Fibroblast of lung (primary cell): ENCODE measurements at regions not wholly inside any gene's neighbourhood (a gene's known extent, or its start where the extent isn't known, plus 50 kb on each side); places are given as distances from the start of the nearest gene placed in this dataset.

Source experiments
- DNase-seq, 2 donors: peaks; one replicate each; pipeline versions ENCODE4 v3.0.0 to v3.0.0-alpha.2; 2010; ENCODE audit warnings: low read depth in 2 of 2
- H2AFZ ChIP-seq: 2 replicates; pipeline ENCODE4 v1.5.1; 2012; ENCODE audit warnings: low read length, control low read depth, inconsistent platforms
- H3K27ac ChIP-seq: 2 replicates; pipeline ENCODE4 v1.5.1; 2011; ENCODE audit warnings: low read length, control low read depth; ENCODE audit not compliant: insufficient read depth
- H3K27me3 ChIP-seq: 2 replicates; pipeline ENCODE4 v1.5.1; 2011; ENCODE audit warnings: mild to moderate bottlenecking, low read length; ENCODE audit not compliant: control insufficient read depth, insufficient read depth
- H3K36me3 ChIP-seq: 2 replicates; pipeline ENCODE4 v1.5.1; 2011; ENCODE audit warnings: low read length; ENCODE audit not compliant: control insufficient read depth, insufficient read depth
- H3K4me1 ChIP-seq: 2 replicates; pipeline ENCODE4 v1.5.1; 2011; ENCODE audit warnings: low read length; ENCODE audit not compliant: control insufficient read depth, insufficient read depth; ENCODE audit errors: extremely low read depth
- H3K4me2 ChIP-seq: 2 replicates; pipeline ENCODE4 v1.5.1; 2011; ENCODE audit warnings: low read length, control low read depth; ENCODE audit not compliant: insufficient read depth; ENCODE audit errors: extremely low read depth
- H3K4me3 ChIP-seq, 4 experiments: fragments of 200-600 bp in 1 of 4; sonication (generic) in 1 of 4; replicated peaks in 1 of 4; 2 replicates each; pipeline ENCODE4 v1.5.1; 2011 to 2016; ENCODE audit warnings: low read length in 4 of 4, low read depth in 3 of 4, mild to moderate bottlenecking in 3 of 4, control low read depth in 2 of 4, inconsistent platforms in 1 of 4, mixed read lengths in 1 of 4; ENCODE audit not compliant: insufficient read depth in 1 of 4; ENCODE audit errors: control extremely low read depth in 1 of 4
- H3K79me2 ChIP-seq: 2 replicates; pipeline ENCODE4 v1.5.1; 2012; ENCODE audit warnings: mild to moderate bottlenecking, low read length, inconsistent platforms; ENCODE audit not compliant: control insufficient read depth, insufficient read depth
- H3K9ac ChIP-seq: 2 replicates; pipeline ENCODE4 v1.5.1; 2011; ENCODE audit warnings: mild to moderate bottlenecking, low read length, control low read depth; ENCODE audit not compliant: insufficient read depth
- H3K9me3 ChIP-seq: 2 replicates; pipeline ENCODE4 v1.5.1; 2012; ENCODE audit warnings: low read depth, low read length; ENCODE audit not compliant: control insufficient read depth, insufficient read depth
- H4K20me1 ChIP-seq: 2 replicates; pipeline ENCODE4 v1.5.1; 2011; ENCODE audit warnings: low read length; ENCODE audit not compliant: control insufficient read depth, insufficient read depth; ENCODE audit errors: extremely low read depth
- EZH2 ChIP-seq: IDR thresholded peaks from 2 replicates; pipeline ENCODE4 v1.5.1; 2012; ENCODE audit warnings: low read length, control low read depth, mild to moderate bottlenecking; ENCODE audit errors: missing control alignments
- TF ChIP-seq, protein P1 (sequence below), 2 donors: IDR thresholded peaks in 1 of 2; conservative IDR thresholded peaks in 1 of 2; 1 replicate in 1 of 2; 2 replicates in 1 of 2; pipeline ENCODE4 v1.5.1; 2011 to 2012; ENCODE audit warnings: low read length in 2 of 2, control low read depth in 1 of 2, inconsistent platforms in 1 of 2, low read depth in 1 of 2, mild to moderate bottlenecking in 1 of 2

DNA sequence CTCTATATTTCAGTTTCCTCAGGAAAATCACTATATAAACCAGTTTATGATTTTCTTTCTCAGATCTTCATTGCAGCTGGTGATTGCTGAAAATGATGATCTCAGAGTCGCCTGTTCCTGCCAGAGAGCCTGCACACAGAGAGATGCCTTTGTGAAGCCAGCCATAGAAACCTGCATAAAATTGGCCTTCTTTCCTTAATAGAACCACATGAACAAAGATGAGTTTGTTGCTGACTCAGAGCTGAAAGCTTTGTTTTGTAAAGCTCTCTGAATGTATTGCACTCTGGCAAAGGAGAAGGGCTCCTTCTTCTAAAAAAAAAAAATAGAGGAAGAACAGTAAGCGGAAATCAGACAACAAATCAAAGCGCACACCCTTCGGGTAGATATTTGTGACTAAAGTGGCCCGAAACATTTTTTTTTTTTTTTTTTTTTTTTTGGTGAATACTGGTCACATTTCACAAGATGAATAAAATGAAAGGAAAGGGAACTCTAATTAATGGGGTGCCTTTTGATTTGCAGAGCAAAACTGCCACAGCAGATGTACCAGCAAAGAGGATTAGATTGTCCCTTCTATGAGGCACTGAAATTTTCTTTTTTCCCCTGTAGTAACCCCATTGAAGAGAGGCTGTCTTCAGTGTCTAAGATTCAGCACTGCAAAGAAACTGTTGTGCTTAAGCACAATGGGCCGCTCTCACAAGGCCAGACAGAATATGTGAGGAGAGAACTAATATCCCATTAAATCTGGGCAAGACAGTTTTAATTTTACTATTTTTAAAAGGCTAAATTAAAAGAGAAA, 75.1 kb upstream of the PTPRZ1 start:
- TF ChIP-seq EZH2 = no peak
- TF ChIP-seq, protein P1, sequence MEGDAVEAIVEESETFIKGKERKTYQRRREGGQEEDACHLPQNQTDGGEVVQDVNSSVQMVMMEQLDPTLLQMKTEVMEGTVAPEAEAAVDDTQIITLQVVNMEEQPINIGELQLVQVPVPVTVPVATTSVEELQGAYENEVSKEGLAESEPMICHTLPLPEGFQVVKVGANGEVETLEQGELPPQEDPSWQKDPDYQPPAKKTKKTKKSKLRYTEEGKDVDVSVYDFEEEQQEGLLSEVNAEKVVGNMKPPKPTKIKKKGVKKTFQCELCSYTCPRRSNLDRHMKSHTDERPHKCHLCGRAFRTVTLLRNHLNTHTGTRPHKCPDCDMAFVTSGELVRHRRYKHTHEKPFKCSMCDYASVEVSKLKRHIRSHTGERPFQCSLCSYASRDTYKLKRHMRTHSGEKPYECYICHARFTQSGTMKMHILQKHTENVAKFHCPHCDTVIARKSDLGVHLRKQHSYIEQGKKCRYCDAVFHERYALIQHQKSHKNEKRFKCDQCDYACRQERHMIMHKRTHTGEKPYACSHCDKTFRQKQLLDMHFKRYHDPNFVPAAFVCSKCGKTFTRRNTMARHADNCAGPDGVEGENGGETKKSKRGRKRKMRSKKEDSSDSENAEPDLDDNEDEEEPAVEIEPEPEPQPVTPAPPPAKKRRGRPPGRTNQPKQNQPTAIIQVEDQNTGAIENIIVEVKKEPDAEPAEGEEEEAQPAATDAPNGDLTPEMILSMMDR (conservative IDR thresholded peaks at IDR 0.05 in 1 of 2, IDR thresholded peaks at IDR 0.05 in 1 of 2; ENCODE audit: low read depth in 1 of 2, low read length in 2 of 2) = no peak
- H3K79me2 ChIP-seq = no peaks in the 10 kb centered on the region
- no peak overlapping the region for H2AFZ ChIP-seq
- H3K27me3 ChIP-seq = no peaks in the 10 kb centered on the region
- no peaks in the 10 kb centered on the region for H3K4me1 ChIP-seq
- H3K4me3 ChIP-seq = no peak overlapping the region
- DNase-seq = peak in 1 of 2 donors; percentile 74
- H3K9me3 ChIP-seq = no peaks in the 10 kb centered on the region
- no peak overlapping the region for H3K27ac ChIP-seq
- H3K9ac ChIP-seq = no peak overlapping the region
- no peaks in the 10 kb centered on the region for H3K36me3 ChIP-seq
- no peaks in the 10 kb centered on the region for H4K20me1 ChIP-seq
- H3K4me2 ChIP-seq = no peak overlapping the region

DNA sequence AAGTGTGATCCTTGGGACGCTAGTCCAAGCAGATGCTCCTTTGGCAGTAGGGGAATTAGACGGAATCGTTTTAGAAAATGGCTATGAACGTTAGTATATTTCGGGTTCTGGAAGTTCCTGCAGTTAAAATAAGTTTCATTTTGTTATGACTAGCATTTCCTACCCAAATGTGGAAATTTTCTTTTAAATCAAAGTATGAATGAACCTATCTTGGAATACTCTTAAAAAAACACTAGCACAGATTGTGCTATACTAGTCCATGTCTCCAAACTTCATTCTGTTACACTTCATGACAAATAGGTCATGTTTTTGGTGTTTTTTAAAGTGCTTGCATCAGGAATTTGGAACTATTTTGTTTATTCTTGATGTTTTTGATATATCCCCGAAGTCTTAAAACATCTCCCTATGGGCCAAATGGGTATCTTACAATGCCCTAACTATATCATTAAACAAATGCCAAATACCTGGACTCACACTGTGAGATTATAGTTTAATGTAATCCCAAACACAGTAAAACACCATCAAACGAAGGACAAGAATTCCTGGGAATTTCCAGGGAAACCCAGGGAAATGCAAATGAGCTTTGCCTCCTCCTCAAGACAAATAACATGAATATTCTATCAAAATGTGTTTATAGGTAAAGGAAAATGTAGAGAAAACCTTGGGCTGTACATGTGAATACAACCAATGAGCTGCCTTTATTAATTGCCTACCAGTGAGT, 75.9 kb upstream of the PTPRZ1 start:
- H3K9ac ChIP-seq = no peak overlapping the region
- no peak overlapping the region for H3K27ac ChIP-seq
- no peak overlapping the region for H2AFZ ChIP-seq
- H3K79me2 ChIP-seq = no peaks in the 10 kb centered on the region
- no peak for TF ChIP-seq EZH2
- TF ChIP-seq, protein P1 (conservative IDR thresholded peaks at IDR 0.05 in 1 of 2, IDR thresholded peaks at IDR 0.05 in 1 of 2; ENCODE audit: low read depth in 1 of 2, low read length in 2 of 2) = no peak
- H3K36me3 ChIP-seq = no peaks in the 10 kb centered on the region
- H3K9me3 ChIP-seq = no peaks in the 10 kb centered on the region
- H4K20me1 ChIP-seq = no peaks in the 10 kb centered on the region
- DNase-seq = no peak
- H3K27me3 ChIP-seq = no peaks in the 10 kb centered on the region
- H3K4me3 ChIP-seq = no peak overlapping the region
- no peaks in the 10 kb centered on the region for H3K4me1 ChIP-seq
- no peak overlapping the region for H3K4me2 ChIP-seq

DNA sequence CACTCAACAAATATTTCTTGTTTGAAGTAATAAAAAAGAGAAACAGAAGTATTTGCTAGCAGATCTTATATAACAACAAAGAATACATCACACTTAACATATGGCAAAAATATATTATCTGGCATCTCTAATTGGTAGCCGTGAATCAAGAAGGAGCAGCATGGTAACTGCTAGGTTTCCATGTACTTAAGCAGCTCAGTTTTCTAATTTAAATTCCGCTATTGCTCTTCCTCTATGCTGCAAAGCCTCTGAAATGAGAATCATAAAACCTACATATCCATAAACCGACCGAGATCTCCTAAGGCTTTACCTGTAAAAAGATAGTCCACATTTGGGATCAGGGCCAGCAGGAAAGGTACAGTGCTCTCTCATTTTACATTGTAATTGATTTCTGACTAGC, 76.6 kb upstream of the PTPRZ1 start:
- no peaks in the 10 kb centered on the region for H3K9me3 ChIP-seq
- no peak for DNase-seq
- no peak overlapping the region for H2AFZ ChIP-seq
- no peak overlapping the region for H3K4me3 ChIP-seq
- no peak for TF ChIP-seq EZH2
- TF ChIP-seq, protein P1 (conservative IDR thresholded peaks at IDR 0.05 in 1 of 2, IDR thresholded peaks at IDR 0.05 in 1 of 2; ENCODE audit: low read depth in 1 of 2, low read length in 2 of 2) = no peak
- H3K27me3 ChIP-seq = no peaks in the 10 kb centered on the region
- H3K27ac ChIP-seq = no peak overlapping the region
- no peaks in the 10 kb centered on the region for H3K79me2 ChIP-seq
- H4K20me1 ChIP-seq = no peaks in the 10 kb centered on the region
- no peak overlapping the region for H3K4me2 ChIP-seq
- no peaks in the 10 kb centered on the region for H3K36me3 ChIP-seq
- H3K4me1 ChIP-seq = no peaks in the 10 kb centered on the region
- H3K9ac ChIP-seq = no peak overlapping the region
